WERI-Rb-1 (cell line): ENCODE measurements at regions not wholly inside any gene's neighbourhood (a gene's known extent, or its start where the extent isn't known, plus 50 kb on each side); places are given as distances from the start of the nearest gene placed in this dataset.
"Not testable (repeated sequence)": the region's sequence is repeated elsewhere in the genome, so short reads cannot be mapped to it uniquely, and the experiment has no call there.

Experiments used
- DNase-seq: peaks from one replicate; pipeline ENCODE4 v3.0.0-alpha.2; 2020
- H3K27ac ChIP-seq: fragments of 250-450 bp; sonication (Bioruptor Pico); 2 replicates; pipeline ENCODE4 v1.5.1; 2020; ENCODE audit warnings: mild to moderate bottlenecking, moderate library complexity
- H3K27me3 ChIP-seq: fragments of 250-450 bp; sonication (Bioruptor Pico); 2 replicates; pipeline ENCODE4 v1.5.1; 2021; ENCODE audit warnings: mild to moderate bottlenecking, low read depth, moderate library complexity; ENCODE audit not compliant: insufficient read depth, severe bottlenecking
- H3K36me3 ChIP-seq: fragments of 250-450 bp; sonication (Bioruptor Pico); 2 replicates; pipeline ENCODE4 v1.5.1; 2020; ENCODE audit warnings: mild to moderate bottlenecking, moderate library complexity
- H3K4me3 ChIP-seq: 2 replicates; pipeline ENCODE4 v1.5.1; 2011; ENCODE audit warnings: low read depth, mild to moderate bottlenecking, control low read depth, low read length
- H3K9me3 ChIP-seq: fragments of 250-450 bp; sonication (Bioruptor Pico); 2 replicates; pipeline ENCODE4 v1.5.1; 2021; ENCODE audit warnings: mild to moderate bottlenecking, moderate library complexity; ENCODE audit not compliant: severe bottlenecking
- CTCF ChIP-seq: IDR thresholded peaks from 2 replicates; pipeline ENCODE4 v1.5.1; 2011; ENCODE audit warnings: low read depth, mild to moderate bottlenecking, control low read depth, inconsistent platforms, low read length

DNA sequence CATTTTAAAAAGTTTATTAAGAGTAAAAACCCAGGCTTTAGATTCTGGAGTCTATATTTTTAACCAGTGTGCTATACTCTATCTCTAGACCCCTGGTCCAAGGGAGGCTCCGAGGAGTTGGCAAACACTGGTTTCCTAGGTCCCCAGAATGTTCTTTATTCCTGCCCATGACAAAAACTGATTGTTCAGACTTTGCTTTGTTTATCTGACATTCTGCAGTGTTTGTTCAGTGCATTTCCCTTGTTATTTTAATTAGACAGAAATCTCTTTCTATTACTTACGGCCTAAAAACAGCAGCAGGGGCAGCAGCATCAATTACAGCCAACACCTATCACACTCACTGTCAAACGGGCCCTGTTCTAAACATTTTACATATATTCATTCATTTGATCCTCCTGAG is 2011.6 kb upstream of the WWC1 start:
- no peaks in the 10 kb centered on the region for H3K27me3 ChIP-seq
- no peaks in the 10 kb centered on the region for H3K36me3 ChIP-seq
- H3K27ac ChIP-seq = no peak overlapping the region
- H3K4me3 ChIP-seq = no peak overlapping the region
- no peaks in the 10 kb centered on the region for H3K9me3 ChIP-seq
- TF ChIP-seq CTCF = no peak
- no peak for DNase-seq

DNA sequence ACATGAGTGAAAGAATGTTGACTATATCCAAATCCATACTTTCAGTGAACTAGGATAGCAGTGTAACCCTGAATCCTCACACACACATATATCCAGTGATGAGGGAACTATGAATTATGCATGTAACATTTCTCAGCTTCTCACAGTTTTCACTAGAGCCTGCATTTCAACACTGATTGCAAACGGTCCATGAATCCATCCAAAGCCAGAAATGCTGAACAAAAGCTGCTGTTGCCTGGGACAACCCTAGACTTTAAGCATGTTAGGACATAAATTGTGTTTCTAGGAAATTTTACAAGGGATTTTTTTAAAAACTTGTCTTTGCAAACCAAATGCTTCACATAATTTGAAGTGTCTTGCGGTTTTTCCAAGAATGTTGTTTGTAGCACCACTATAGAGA is 2010.0 kb upstream of the WWC1 start:
- Histone ChIP-seq H3K4me3 (no peak overlapping the region), H3K27ac (no peak overlapping the region), H3K36me3 (no peaks in the 10 kb centered on the region), H3K9me3 (no peaks in the 10 kb centered on the region), H3K27me3 (no peaks in the 10 kb centered on the region)
- no peak for DNase-seq
- no peak for TF ChIP-seq CTCF

DNA sequence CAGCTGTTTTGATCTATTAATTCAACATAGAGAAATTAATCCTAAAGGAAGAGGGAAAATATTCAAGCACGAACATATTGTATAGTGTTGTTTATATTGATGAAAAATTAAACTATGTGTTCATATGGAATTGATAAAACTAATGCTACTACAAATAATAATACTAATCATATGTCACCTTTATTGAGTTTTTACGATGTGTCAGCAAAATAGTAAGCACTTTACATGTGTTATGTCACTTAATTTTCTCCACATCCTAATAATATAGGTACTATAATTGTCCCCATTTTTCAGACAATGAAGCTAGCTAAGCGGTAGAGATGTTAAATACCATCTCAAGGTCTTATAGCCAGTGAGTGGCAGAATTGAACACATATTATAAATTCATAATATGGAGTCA is 2008.5 kb upstream of the WWC1 start:
- DNase-seq = no peak
- H3K27ac ChIP-seq = no peak overlapping the region

GRCh38 chr5:166285361-166285760 is 2006.1 kb upstream of the WWC1 start:
- no peak for DNase-seq

More for the DNA sequence above, 2008.5 kb upstream of the WWC1 start:
- Histone ChIP-seq H3K4me3 (no peak overlapping the region), H3K27me3 (no peaks in the 10 kb centered on the region), H3K36me3 (no peaks in the 10 kb centered on the region), H3K9me3 (no peaks in the 10 kb centered on the region)
- no peak for TF ChIP-seq CTCF

DNA sequence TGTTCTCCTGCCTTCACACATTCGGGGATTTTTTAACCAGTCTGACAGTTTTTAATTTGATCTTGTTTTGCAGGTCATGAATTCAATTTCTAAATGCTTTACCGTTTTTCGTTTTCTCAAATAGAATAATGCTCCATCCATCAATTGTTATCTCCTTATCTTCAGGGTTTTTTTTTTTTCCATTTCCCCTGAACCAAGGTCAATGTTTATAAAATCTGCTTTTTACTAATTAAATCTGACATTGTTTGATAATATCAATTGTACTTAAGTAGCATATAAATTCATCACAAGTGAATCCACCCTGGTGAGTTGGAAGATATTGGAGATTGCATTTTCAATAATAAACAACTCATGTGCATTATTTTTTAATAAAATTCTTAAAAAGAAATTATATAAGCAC is 2004.6 kb upstream of the WWC1 start:
- Histone ChIP-seq H3K4me3 (no peak overlapping the region), H3K36me3 (no peaks in the 10 kb centered on the region), H3K27ac (no peak overlapping the region), H3K27me3 (no peaks in the 10 kb centered on the region), H3K9me3 (no peaks in the 10 kb centered on the region)
- DNase-seq = no peak
- TF ChIP-seq CTCF = no peak

More at GRCh38 chr5:166285361-166285760, 2006.1 kb upstream of the WWC1 start:
- no peak for TF ChIP-seq CTCF
- H3K27ac ChIP-seq = no peak overlapping the region
- no peaks in the 10 kb centered on the region for H3K9me3 ChIP-seq
- no peaks in the 10 kb centered on the region for H3K36me3 ChIP-seq
- H3K4me3 ChIP-seq = no peak overlapping the region
- no peaks in the 10 kb centered on the region for H3K27me3 ChIP-seq

DNA sequence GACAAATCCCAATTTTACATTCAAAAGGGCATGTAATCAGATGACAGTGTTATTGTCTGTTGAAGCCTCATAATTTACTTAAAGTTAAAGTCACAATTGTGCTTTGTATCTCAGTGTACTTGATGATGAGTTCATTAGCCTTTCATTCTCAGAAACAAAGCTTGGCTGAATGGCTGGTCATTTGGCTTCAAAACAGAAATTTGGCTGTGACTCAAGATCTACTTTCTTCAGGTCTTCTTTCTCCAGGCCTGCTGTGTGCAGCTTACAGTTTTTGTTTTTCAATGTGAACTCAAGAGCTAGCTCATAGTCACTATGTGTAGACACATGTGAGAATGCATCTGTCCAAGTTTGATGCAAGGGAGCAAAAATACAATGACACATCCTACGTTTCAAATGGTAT is 2003.6 kb upstream of the WWC1 start:
- H3K4me3 ChIP-seq = no peak overlapping the region
- no peaks in the 10 kb centered on the region for H3K36me3 ChIP-seq
- no peak overlapping the region for H3K27ac ChIP-seq
- H3K27me3 ChIP-seq = no peaks in the 10 kb centered on the region
- H3K9me3 ChIP-seq = no peaks in the 10 kb centered on the region
- DNase-seq = no peak
- no peak for TF ChIP-seq CTCF

DNA sequence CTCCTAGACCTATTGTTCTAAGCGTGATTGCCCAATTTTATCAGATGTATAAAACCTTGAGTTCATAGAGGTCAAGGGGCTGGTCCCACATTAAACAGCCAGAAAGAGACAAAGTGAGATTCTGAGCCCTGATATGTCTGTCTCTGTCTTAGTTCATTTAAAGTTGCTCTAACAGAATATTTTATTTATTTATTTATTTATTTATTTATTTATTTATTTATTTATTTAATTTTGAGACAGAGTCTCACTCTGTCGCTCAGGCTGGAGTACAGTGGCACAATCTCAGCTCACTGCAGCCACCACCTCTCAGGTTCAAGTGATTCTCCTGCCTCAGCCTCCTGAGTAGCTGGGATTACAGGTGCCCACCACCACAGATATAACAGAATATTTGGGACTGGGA is 1999.6 kb upstream of the WWC1 start:
- not testable (repeated sequence) for H3K27ac ChIP-seq, H3K27me3 ChIP-seq, H3K36me3 ChIP-seq, H3K4me3 ChIP-seq, DNase-seq, H3K9me3 ChIP-seq
